H1 (cell line): ENCODE measurements at regions not wholly inside any gene's neighbourhood (a gene's known extent, or its start where the extent isn't known, plus 50 kb on each side); places are given as distances from the start of the nearest gene placed in this dataset.

ENCODE experiments used
- CTCF ChIA-PET: fragments of 300-600 bp; sonication (Branson Sonifier 250); formaldehyde crosslinking; loops from one replicate; lab custom pipeline; 2021; ENCODE audit not compliant: partially characterized antibody; lab: Charles Lee
- POLR2A ChIA-PET: fragments of 300-600 bp; sonication (Branson Sonifier 250); formaldehyde crosslinking; loops from one replicate; lab custom pipeline; 2021; ENCODE audit warnings: inconsistent platforms; ENCODE audit not compliant: partially characterized antibody; lab: Charles Lee
- DNase-seq, 2 experiments: peaks; one replicate each; pipeline versions ENCODE4 v3.0.0 to v3.0.0-alpha.2; 2010 to 2022; ENCODE audit warnings: low spot score in 2 of 2, low read depth in 1 of 2, mixed read lengths in 1 of 2
- FAIRE-seq: peaks from 2 replicates; lab custom pipeline; 2011; peaks lifted over from hg19 to GRCh38; lab: Jason Lieb, UNC
- H2AFZ ChIP-seq: 2 replicates; pipeline ENCODE4 v1.8.1; 2012; ENCODE audit warnings: low read length, inconsistent platforms
- H2AK5ac ChIP-seq: 2 replicates; pipeline ENCODE4 v1.6.1; 2013; ENCODE audit warnings: low read depth, low read length
- H2BK120ac ChIP-seq: replicated peaks from 2 replicates; pipeline ENCODE3; 2013; ENCODE audit warnings: low read depth, low read length, inconsistent platforms
- H2BK12ac ChIP-seq: 2 replicates; pipeline ENCODE4 v1.6.1; 2013; ENCODE audit warnings: low read depth, low read length
- H2BK15ac ChIP-seq: 2 replicates; pipeline ENCODE4 v1.6.1; 2013; ENCODE audit warnings: low read length
- H2BK20ac ChIP-seq: 2 replicates; pipeline ENCODE4 v1.6.1; 2013; ENCODE audit warnings: low read length
- H2BK5ac ChIP-seq: 2 replicates; pipeline ENCODE4 v1.6.1; 2013; ENCODE audit warnings: low read depth, low read length
- H3K14ac ChIP-seq: 2 replicates; pipeline ENCODE4 v1.6.1; 2013; ENCODE audit warnings: inconsistent platforms; ENCODE audit not compliant: insufficient read length
- H3K18ac ChIP-seq: 2 replicates; pipeline ENCODE4 v1.6.1; 2013; ENCODE audit warnings: low read length; ENCODE audit errors: extremely low read depth
- H3K23ac ChIP-seq: 2 replicates; pipeline ENCODE4 v1.6.1; 2013; ENCODE audit warnings: inconsistent platforms; ENCODE audit not compliant: insufficient read length
- H3K23me2 ChIP-seq: 2 replicates; pipeline ENCODE4 v1.6.1; 2013; ENCODE audit warnings: low read depth, low read length
- H3K27ac ChIP-seq: 2 replicates; pipeline ENCODE4 v1.6.1; 2011; ENCODE audit warnings: low read depth, low read length, inconsistent platforms
- H3K27me3 ChIP-seq, 4 experiments: replicated peaks in 1 of 4; 1 replicate in 1 of 4; 2 replicates in 3 of 4; pipeline versions ENCODE4 v1.6.1 to v1.8.1; 2011 to 2013; ENCODE audit warnings: low read length in 3 of 4, mild to moderate bottlenecking in 3 of 4, inconsistent platforms in 2 of 4, mixed read lengths in 2 of 4, moderate library complexity in 1 of 4; ENCODE audit not compliant: control insufficient read depth in 3 of 4, insufficient read depth in 3 of 4; ENCODE audit errors: extremely low read depth in 1 of 4
- H3K36me3 ChIP-seq, 4 experiments: 2 replicates each; pipeline versions ENCODE4 v1.6.1 to v1.8.1; 2011 to 2013; ENCODE audit warnings: mild to moderate bottlenecking in 4 of 4, low read length in 3 of 4, moderate library complexity in 2 of 4, control low read depth in 1 of 4, inconsistent platforms in 1 of 4; ENCODE audit not compliant: insufficient read depth in 4 of 4, control insufficient read depth in 2 of 4
- H3K4ac ChIP-seq: replicated peaks from 2 replicates; pipeline ENCODE3; 2013; ENCODE audit warnings: low read length, low read depth, mixed read lengths, inconsistent platforms; ENCODE audit not compliant: insufficient read length
- H3K4me1 ChIP-seq, 4 experiments: replicated peaks in 1 of 4; 1 replicate in 1 of 4; 2 replicates in 3 of 4; pipeline versions ENCODE4 v1.6.1 to v1.8.1; 2011 to 2013; ENCODE audit warnings: low read length in 3 of 4, inconsistent platforms in 2 of 4, mixed read lengths in 1 of 4; ENCODE audit not compliant: insufficient read depth in 4 of 4, control insufficient read depth in 3 of 4
- H3K4me2 ChIP-seq, 2 experiments: 2 replicates each; pipeline versions ENCODE4 v1.6.1 to v1.8.1; 2011 to 2013; ENCODE audit warnings: low read depth in 2 of 2, low read length in 2 of 2, control low read depth in 1 of 2, inconsistent platforms in 1 of 2, mild to moderate bottlenecking in 1 of 2; ENCODE audit not compliant: insufficient read depth in 1 of 2
- H3K4me3 ChIP-seq, 4 experiments: fragments of 200-600, 300-600 bp in 1 of 4; sonication (generic), shearing (Covaris generic), sonication (Bioruptor Twin) in 1 of 4; 2 replicates each; pipeline versions ENCODE4 v1.5.1 to v1.8.1; 2011 to 2016; ENCODE audit warnings: low read length in 4 of 4, low read depth in 3 of 4, control low read depth in 2 of 4, inconsistent platforms in 2 of 4, mild to moderate bottlenecking in 2 of 4, mixed read lengths in 1 of 4, moderate library complexity in 1 of 4; ENCODE audit not compliant: insufficient read depth in 2 of 4; ENCODE audit errors: extremely low read depth in 1 of 4
- H3K56ac ChIP-seq: replicated peaks from 2 replicates; pipeline ENCODE3; 2013; ENCODE audit warnings: low read depth, mild to moderate bottlenecking, mixed read lengths, low read length, inconsistent platforms; ENCODE audit not compliant: insufficient read length
- H3K79me1 ChIP-seq: 2 replicates; pipeline ENCODE4 v1.6.1; 2013; ENCODE audit warnings: low read depth, low read length, control low read depth
- H3K79me2 ChIP-seq, 2 experiments: 2 replicates each; pipeline versions ENCODE4 v1.6.1 to v1.8.1; 2012 to 2013; ENCODE audit warnings: low read length in 2 of 2, mild to moderate bottlenecking in 2 of 2, inconsistent platforms in 1 of 2; ENCODE audit not compliant: insufficient read depth in 2 of 2, control insufficient read depth in 1 of 2
- H3K9ac ChIP-seq, 4 experiments: replicated peaks in 1 of 4; 1 replicate in 1 of 4; 2 replicates in 3 of 4; pipeline versions ENCODE4 v1.6.1 to v1.8.1; 2011 to 2013; ENCODE audit warnings: low read depth in 3 of 4, low read length in 3 of 4, control low read depth in 2 of 4, mild to moderate bottlenecking in 2 of 4, moderate library complexity in 2 of 4, inconsistent platforms in 1 of 4; ENCODE audit errors: extremely low read depth in 1 of 4
- H3K9me3 ChIP-seq, 2 experiments: 2 replicates each; pipeline versions ENCODE4 v1.6.1 to v1.8.1; 2012 to 2013; ENCODE audit warnings: mild to moderate bottlenecking in 2 of 2, moderate library complexity in 2 of 2, control low read depth in 1 of 2, inconsistent platforms in 1 of 2, low read depth in 1 of 2, low read length in 1 of 2, mixed read lengths in 1 of 2; ENCODE audit not compliant: insufficient read depth in 2 of 2
- H4K20me1 ChIP-seq, 2 experiments: replicated peaks in 1 of 2; 2 replicates each; pipeline versions ENCODE3 to v1.8.1; 2011 to 2013; ENCODE audit warnings: inconsistent platforms in 2 of 2, low read length in 2 of 2, mild to moderate bottlenecking in 1 of 2; ENCODE audit not compliant: insufficient read depth in 2 of 2, control insufficient read depth in 1 of 2
- H4K5ac ChIP-seq: 2 replicates; pipeline ENCODE4 v1.6.1; 2013; ENCODE audit warnings: low read length, low read depth, mixed read lengths, inconsistent platforms; ENCODE audit not compliant: insufficient read length
- H4K8ac ChIP-seq: 2 replicates; pipeline ENCODE4 v1.8.0; 2013; ENCODE audit warnings: mild to moderate bottlenecking, moderate library complexity, low read length, inconsistent platforms; ENCODE audit not compliant: insufficient read depth; ENCODE audit errors: extremely low read depth
- H4K91ac ChIP-seq: replicated peaks from 2 replicates; pipeline ENCODE3; 2013; ENCODE audit warnings: low read length, mixed read lengths, inconsistent platforms; ENCODE audit not compliant: insufficient read length
- ASH2L ChIP-seq: fragments of 200-600, 300-600 bp; sonication (generic); IDR thresholded peaks from one replicate; pipeline ENCODE4 v1.7.1; 2017; ENCODE audit warnings: low read length
- CHD2 ChIP-seq: IDR thresholded peaks from 2 replicates; pipeline ENCODE4 v1.6.1; 2012; ENCODE audit warnings: low read length, improper control_type of control experiment
- MAX ChIP-seq: IDR thresholded peaks from 2 replicates; pipeline ENCODE4 v1.6.1; 2012; ENCODE audit warnings: inconsistent platforms
- POLR2A ChIP-seq, 2 experiments: IDR thresholded peaks; 1 replicate in 1 of 2; 2 replicates in 1 of 2; pipeline ENCODE4 v1.6.1; 2011; ENCODE audit warnings: low read depth in 2 of 2, low read length in 2 of 2, mild to moderate bottlenecking in 2 of 2; ENCODE audit errors: control extremely low read depth in 1 of 2
- POU5F1 ChIP-seq: IDR thresholded peaks from 2 replicates; pipeline ENCODE4 v1.6.1; 2011; ENCODE audit warnings: low read depth, mild to moderate bottlenecking, low read length, moderate library complexity
- RXRA ChIP-seq: IDR thresholded peaks from 2 replicates; pipeline ENCODE4 v1.6.1; 2011; ENCODE audit warnings: low read depth, mild to moderate bottlenecking, low read length, moderate library complexity; ENCODE audit not compliant: insufficient read depth
- TBP ChIP-seq: IDR thresholded peaks from 2 replicates; pipeline ENCODE4 v1.6.1; 2011; ENCODE audit warnings: low read depth, low read length, improper control_type of control experiment
- TCF12 ChIP-seq: IDR thresholded peaks from 2 replicates; pipeline ENCODE4 v1.6.1; 2011; ENCODE audit warnings: low read depth, mild to moderate bottlenecking, low read length
- ZNF274 ChIP-seq: IDR thresholded peaks from 2 replicates; pipeline ENCODE4 v1.7.0; 2012; ENCODE audit warnings: low read length, borderline replicate concordance; ENCODE audit errors: extremely low read depth
- WGBS, 2 experiments: shearing (Covaris generic) in 1 of 2; methylation state at CpG; one replicate each; pipeline versions ENCODE4 v1.1.6 to v1.1.7; 2013 to 2015; ENCODE audit warnings: low lambda C conversion rate in 2 of 2, mixed read lengths in 2 of 2, inconsistent platforms in 1 of 2, low coverage in 1 of 2, missing lambda C conversion rate in 1 of 2; ENCODE audit not compliant: insufficient replicate concordance in 2 of 2, insufficient coverage in 1 of 2, insufficient read length in 1 of 2; ENCODE audit errors: extremely low coverage in 1 of 2, missing lambda C conversion rate in 1 of 2; 5-methylcytosine and 5-hydroxymethylcytosine counted together

GRCh38 chr17:79332011-79332554 lies 257.5 kb downstream of the ENGASE start:
- H3K27ac ChIP-seq = no peak overlapping the region
- CTCF ChIA-PET = interaction anchor here (0.5 to 0.7 kb wide), 2 partner anchors 60 to 412 kb away, joined by 3 read pairs; no protein-coding TSS in a partner anchor
- FAIRE-seq = no peak

More at GRCh38 chr17:79332011-79332554, 257.5 kb downstream of the ENGASE start:
- peak overlapping the region; percentile 39; the same call in 1 of the 2 replicates for H2BK12ac ChIP-seq
- H4K91ac ChIP-seq = no peak overlapping the region
- DNase-seq = no peak
- no peak overlapping the region for H4K8ac ChIP-seq
- no peak overlapping the region for H3K4me3 ChIP-seq
- no peak overlapping the region for H3K23ac ChIP-seq
- no peak overlapping the region for H2BK5ac ChIP-seq
- TF ChIP-seq POU5F1 (no peak), CHD2 (no peak), MAX (no peak), TCF12 (no peak), ASH2L (no peak), ZNF274 (no peak), POLR2A (IDR thresholded peaks at IDR 0.05; ENCODE audit: control extremely low read depth in 1 of 2, low read depth in 2 of 2, low read length in 2 of 2) (no peak), TBP (no peak), RXRA (no peak)
- peaks cover 0 to 2% (median 0%) of the 10 kb centered on the region in 4 experiments; a peak in 1 of 7 replicates for H3K4me1 ChIP-seq
- no peak overlapping the region for H2BK20ac ChIP-seq
- no peak overlapping the region for H2BK120ac ChIP-seq
- H3K36me3 ChIP-seq = no peaks in the 10 kb centered on the region
- H3K4ac ChIP-seq = no peak overlapping the region
- H3K79me2 ChIP-seq = no peaks in the 10 kb centered on the region
- H3K56ac ChIP-seq = no peak overlapping the region
- WGBS, 2 experiments = 73% methylated on average over 8 of the region's 9 CpGs; no CpG with 5 or more reads in 1 of the 2 experiments
- no peak overlapping the region for H4K5ac ChIP-seq
- H3K18ac ChIP-seq = no peak overlapping the region; the same call in 1 of the 2 replicates
- no peak overlapping the region for H2AK5ac ChIP-seq
- no peak overlapping the region for H3K4me2 ChIP-seq
- no peaks in the 10 kb centered on the region for H3K9me3 ChIP-seq
- no peak overlapping the region for H3K14ac ChIP-seq
- POLR2A ChIA-PET = no interaction called here
- H3K9ac ChIP-seq = no peak overlapping the region
- no peaks in the 10 kb centered on the region for H3K79me1 ChIP-seq
- no peak overlapping the region for H2BK15ac ChIP-seq
- H2AFZ ChIP-seq = no peak overlapping the region
- H3K23me2 ChIP-seq = no peaks in the 10 kb centered on the region; the same call in 1 of the 2 replicates
- H4K20me1 ChIP-seq = peaks cover 0 to under 1% of the 10 kb centered on the region in 2 experiments
- no peaks in the 10 kb centered on the region; a peak in 1 of 7 replicates for H3K27me3 ChIP-seq
